NCI-H2196 (cell line): ENCODE measurements at regions not wholly inside any gene's neighbourhood (a gene's known extent, or its start where the extent isn't known, plus 50 kb on each side); places are given as distances from the start of the nearest gene placed in this dataset.

ENCODE experiments used
- DNase-seq: peaks from one replicate; lab custom pipeline; 2025; ENCODE audit not compliant: unreplicated experiment; lab: John Stamatoyannopoulos, UW

DNA sequence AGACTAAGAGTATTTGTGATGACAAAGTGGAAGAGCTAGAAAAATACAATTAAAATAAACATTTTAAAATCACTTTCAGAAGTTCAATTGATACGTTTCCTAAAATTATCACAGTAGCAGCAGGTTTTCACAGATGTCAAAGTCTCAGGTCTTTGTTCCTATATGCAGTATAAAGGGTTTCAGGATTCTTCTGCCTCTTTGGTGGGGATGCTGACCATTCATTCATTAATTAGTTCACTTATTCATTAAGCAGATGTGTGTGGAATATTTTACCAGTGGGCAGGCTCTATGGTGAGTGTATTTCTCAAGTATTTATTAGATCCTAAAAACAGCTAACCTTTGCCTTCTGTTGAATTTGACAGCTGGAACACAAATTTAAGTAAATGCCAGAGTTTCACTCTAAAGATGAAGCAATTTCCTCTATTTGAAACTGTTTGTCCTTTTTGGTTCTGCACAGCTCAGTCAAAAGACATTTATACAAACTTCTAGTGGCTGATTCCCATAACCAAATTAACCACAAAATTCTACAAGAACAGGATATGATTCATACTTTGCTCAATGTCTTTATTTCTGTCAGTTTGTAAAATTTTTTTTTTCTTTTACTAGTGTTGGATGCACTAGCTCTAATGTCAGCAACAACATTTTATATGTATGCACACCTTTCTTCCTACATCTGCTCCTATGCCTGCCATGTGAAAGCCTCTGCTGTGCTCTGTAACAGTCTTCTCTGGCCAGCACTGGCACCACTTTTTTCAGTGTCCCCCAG lies 75.9 kb upstream of the PRR16 start:
- no peak for DNase-seq

DNA sequence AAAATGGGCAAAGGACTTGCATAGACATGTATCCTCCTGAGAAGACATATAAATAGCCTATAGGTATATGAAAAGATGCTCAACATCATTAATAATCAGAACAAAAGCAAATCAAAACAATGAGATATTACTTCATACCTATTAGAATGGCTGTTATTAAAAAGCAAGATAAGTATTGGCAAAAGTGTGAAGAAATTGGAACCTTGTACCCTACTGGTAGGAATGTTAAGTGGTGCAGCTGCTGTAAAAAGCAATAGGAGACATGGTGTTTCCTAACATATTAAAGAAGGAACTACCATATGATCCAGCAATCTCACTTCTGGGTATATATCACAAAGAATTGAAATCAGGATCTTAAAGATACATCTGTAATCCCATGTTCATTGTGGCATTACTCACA lies 69.8 kb upstream of the PRR16 start:
- DNase-seq: no peak

DNA sequence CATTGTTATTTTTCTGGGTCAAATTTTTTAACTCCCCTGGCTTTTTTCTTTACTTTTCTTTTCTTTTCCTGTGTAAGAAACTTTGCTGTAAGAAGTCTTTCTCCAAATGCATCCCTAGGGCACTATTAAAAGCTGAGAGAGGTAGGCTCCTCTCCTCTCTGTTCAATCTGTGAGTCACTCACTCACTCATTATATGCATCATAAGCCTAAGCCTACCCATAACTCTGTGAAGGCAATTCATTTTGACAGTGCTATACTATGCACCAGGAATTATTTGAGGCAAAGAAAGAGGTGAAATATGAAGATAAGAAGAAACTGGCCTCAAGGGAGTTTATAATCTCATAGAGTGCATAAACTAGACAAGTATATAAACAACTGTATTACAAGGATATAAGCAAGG lies 67.9 kb upstream of the PRR16 start:
- no peak for DNase-seq

GRCh38 chr5:120400356-120400755 lies 63.7 kb upstream of the PRR16 start:
- DNase-seq: no peak

DNA sequence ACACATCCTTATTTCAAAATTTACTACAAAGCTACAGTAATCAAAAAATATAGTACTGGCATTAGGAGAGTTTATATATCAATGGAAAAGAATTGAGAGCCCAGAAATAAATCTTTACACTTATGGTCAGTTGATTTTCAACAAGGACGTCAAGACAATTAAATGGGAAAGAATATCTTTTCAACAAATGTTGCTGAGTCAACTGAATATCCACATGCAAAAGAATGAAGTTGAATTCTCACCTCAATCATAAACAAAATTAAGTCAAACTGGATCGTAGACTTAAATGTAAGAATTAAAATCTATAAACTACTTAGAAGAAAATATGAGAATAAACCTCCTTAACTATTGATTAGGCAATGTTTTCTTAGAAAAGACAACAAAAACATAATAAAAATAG lies 61.5 kb upstream of the PRR16 start:
- no peak for DNase-seq

- no peak for DNase-seq
Observed at GRCh38 chr5:120405286-120405864, 58.7 kb upstream of the PRR16 start.

DNA sequence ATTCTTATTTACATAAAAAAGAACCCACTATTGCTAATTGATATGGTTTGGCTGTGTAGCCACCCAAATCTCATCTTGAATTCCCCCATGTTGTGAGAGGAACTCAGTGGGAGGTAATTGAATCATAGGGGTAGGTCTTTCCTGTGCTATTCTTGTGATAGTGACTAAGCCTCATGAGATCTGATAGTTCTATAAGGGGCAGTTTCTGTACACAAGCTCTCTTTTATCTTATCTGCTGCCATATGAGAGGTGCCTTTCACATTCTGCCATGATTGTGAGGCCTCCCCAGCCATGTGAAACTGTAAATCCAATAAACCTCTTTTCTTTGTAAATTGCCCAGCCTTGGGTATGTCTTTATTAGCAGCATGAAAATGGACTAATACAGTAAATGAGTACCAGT lies 58.2 kb upstream of the PRR16 start:
- DNase-seq: no peak

GRCh38 chr5:120413686-120414085 lies 50.4 kb upstream of the PRR16 start:
- DNase-seq: no peak
